HepG2 (cell line): ENCODE measurements at regions not wholly inside any gene's neighbourhood (a gene's known extent, or its start where the extent isn't known, plus 50 kb on each side); places are given as distances from the start of the nearest gene placed in this dataset.

ENCODE experiments used
- ARID5B ChIP-seq: IDR thresholded peaks from 2 replicates; pipeline ENCODE4 v1.4.0; 2020; ENCODE audit warnings: mild to moderate bottlenecking, missing genetic modification reagents
- CREB3 ChIP-seq: sonication (generic); formaldehyde crosslinking; IDR thresholded peaks from 2 replicates; pipeline ENCODE4 v1.5.0; 2020; ENCODE audit warnings: missing genetic modification reagents
- CTCF ChIP-seq: sonication (generic); formaldehyde crosslinking; IDR thresholded peaks from 2 replicates; pipeline ENCODE4 v1.5.0; 2020; ENCODE audit warnings: mild to moderate bottlenecking, missing genetic modification reagents, moderate library complexity
- HMG20A ChIP-seq: IDR thresholded peaks from 2 replicates; pipeline ENCODE4 v1.6.1; 2016; ENCODE audit warnings: borderline replicate concordance
- HOMEZ ChIP-seq: IDR thresholded peaks from 2 replicates; pipeline ENCODE4 v1.6.1; 2016; ENCODE audit warnings: low read depth
- PITX1 ChIP-seq: sonication (generic); formaldehyde crosslinking; IDR thresholded peaks from 2 replicates; pipeline ENCODE4 v1.5.1; 2020; ENCODE audit warnings: mild to moderate bottlenecking, missing genetic modification reagents
- SAFB2 ChIP-seq: sonication (generic); formaldehyde crosslinking; IDR thresholded peaks from 2 replicates; pipeline ENCODE4 v1.5.1; 2020; ENCODE audit warnings: missing genetic modification reagents, low read depth, mild to moderate bottlenecking, borderline replicate concordance
- SMC3 ChIP-seq: IDR thresholded peaks from 2 replicates; pipeline ENCODE4 v1.6.1; 2011; ENCODE audit warnings: low read length, improper control_type of control experiment
- SOX13 ChIP-seq, 3 experiments: fragments of 450-650 bp in 1 of 3; sonication (generic) in 1 of 3; formaldehyde crosslinking in 1 of 3; IDR thresholded peaks in 2 of 3; conservative IDR thresholded peaks in 1 of 3; 2 replicates each; pipeline versions ENCODE4 v1.5.0 to v1.6.1; 2016 to 2020; ENCODE audit warnings: antibody characterized with exemption in 1 of 3, mild to moderate bottlenecking in 1 of 3, missing compliant biosample characterization in 1 of 3, missing genetic modification reagents in 1 of 3, moderate library complexity in 1 of 3
- SPEN ChIP-seq: sonication (generic); formaldehyde crosslinking; IDR thresholded peaks from 2 replicates; pipeline ENCODE4 v1.5.1; 2020; ENCODE audit warnings: low read depth, mild to moderate bottlenecking, missing genetic modification reagents
- ZMYM4 ChIP-seq: sonication (generic); formaldehyde crosslinking; IDR thresholded peaks from 2 replicates; pipeline ENCODE4 v1.8.1; 2023; ENCODE audit warnings: mild to moderate bottlenecking, missing genetic modification reagents
- ZNF383 ChIP-seq: sonication (generic); formaldehyde crosslinking; IDR thresholded peaks from 2 replicates; pipeline ENCODE4 v1.4.0; 2020; ENCODE audit warnings: missing genetic modification reagents, mild to moderate bottlenecking, borderline replicate concordance

- TF ChIP-seq ARID5B (CRISPR knock-in tag) (peak; percentile 24; the same call in 1 of the 2 replicates), HOMEZ (0 out of 2 replicates have a peak, but pooled peaks have one; percentile 43), CTCF (CRISPR knock-in tag) (peak; percentile 79), SPEN (no peak), PITX1 (CRISPR knock-in tag) (no peak), ZMYM4 (CRISPR knock-in tag) (0 out of 2 replicates have a peak, but pooled peaks have one; percentile 27), SMC3 (peak; percentile 94), SAFB2 (CRISPR knock-in tag) (no peak), CREB3 (CRISPR knock-in tag) (no peak), ZNF383 (CRISPR knock-in tag) (no peak), HMG20A (CRISPR knock-in tag) (0 out of 2 replicates have a peak, but pooled peaks have one; percentile 22), SOX13 (IDR thresholded peaks at IDR 0.05) (no peak), SOX13 (CRISPR knock-in tag; conservative IDR thresholded peaks at IDR 0.05 in 1 of 2, IDR thresholded peaks at IDR 0.05 in 1 of 2) (peak in 1 of 2 experiments; percentile 40; a peak in 1 of 4 replicates)
Measured at GRCh38 chr2:138090330-138090729, 126.1 kb downstream of the HNMT start (continued).
